Lower lobe of right lung (tissue), 2 donors: ENCODE measurements at regions not wholly inside any gene's neighbourhood (a gene's known extent, or its start where the extent isn't known, plus 50 kb on each side); places are given as distances from the start of the nearest gene placed in this dataset.
A peak's percentile ranks its signal among the peaks of the same experiment; 100 is the strongest.

ENCODE experiments used
- ATAC-seq, 2 donors: fragments of 200-7000 bp; cut with Tn5 transposase; one replicate each; pipeline ENCODE4 v1.9.1; 2020 to 2022; ENCODE audit warnings: mild to moderate bottlenecking in 2 of 2, moderate library complexity in 2 of 2
- DNase-seq: peaks from one replicate; pipeline ENCODE4 v3.0.0-alpha.2; 2020
- H3K27ac ChIP-seq: fragments of 200-600 bp; one replicate; pipeline ENCODE4 v1.8.0; 2022
- H3K27me3 ChIP-seq: fragments of 200-600 bp; one replicate; pipeline ENCODE4 v1.8.0; 2022; ENCODE audit warnings: low read depth
- H3K36me3 ChIP-seq: fragments of 200-600 bp; one replicate; pipeline ENCODE4 v1.8.0; 2022; ENCODE audit warnings: mild to moderate bottlenecking
- H3K4me1 ChIP-seq: fragments of 200-600 bp; one replicate; pipeline ENCODE4 v1.8.0; 2022
- H3K4me3 ChIP-seq: fragments of 200-600 bp; one replicate; pipeline ENCODE4 v1.8.0; 2022; ENCODE audit warnings: mild to moderate bottlenecking
- H3K9me3 ChIP-seq: fragments of 200-600 bp; one replicate; pipeline ENCODE4 v1.8.0; 2022
- CTCF ChIP-seq: fragments of 200-600 bp; IDR thresholded peaks from one replicate; pipeline ENCODE4 v1.8.0; 2022; ENCODE audit warnings: antibody characterized with exemption, mild to moderate bottlenecking
- intact Hi-C: fragments of 100-400 bp; cut with DNase I; formaldehyde crosslinking; loops from one replicate; pipeline ENCODE4 v1.11.0; 2022
- donor health status: DM: no; HTN: yes; CAD: no; lungs with severe emphysema.

- no peak for DNase-seq
These were observed 106.7 kb upstream of the LIMCH1 start for GRCh38 chr4:41431276-41431675.

GRCh38 chr4:41432219-41432618 is 105.7 kb upstream of the LIMCH1 start:
- Histone ChIP-seq H3K36me3 (no peaks in the 10 kb centered on the region), H3K4me1 (peaks cover 76% of the 10 kb centered on the region), H3K27ac (peak overlapping the region; percentile 62), H3K27me3 (no peaks in the 10 kb centered on the region), H3K9me3 (no peaks in the 10 kb centered on the region), H3K4me3 (no peak overlapping the region)
- ATAC-seq = peak in 1 of 2 donors; percentile 21
- DNase-seq = no peak
- intact Hi-C loops = no loop called here
- TF ChIP-seq CTCF = no peak

More at GRCh38 chr4:41431276-41431675, 106.7 kb upstream of the LIMCH1 start:
- no peak for TF ChIP-seq CTCF
- no peaks in the 10 kb centered on the region for H3K36me3 ChIP-seq
- no peaks in the 10 kb centered on the region for H3K9me3 ChIP-seq
- H3K27me3 ChIP-seq = no peaks in the 10 kb centered on the region
- H3K4me3 ChIP-seq = no peak overlapping the region
- ATAC-seq = no peak
- H3K4me1 ChIP-seq = peaks cover 74% of the 10 kb centered on the region
- intact Hi-C loops = no loop called here
- peak overlapping the region; percentile 28 for H3K27ac ChIP-seq

GRCh38 chr4:41432881-41433280 is 105.1 kb upstream of the LIMCH1 start:
- Histone ChIP-seq H3K27me3 (no peaks in the 10 kb centered on the region), H3K27ac (peak overlapping the region; percentile 62), H3K9me3 (no peaks in the 10 kb centered on the region), H3K4me3 (no peak overlapping the region), H3K4me1 (peaks cover 76% of the 10 kb centered on the region), H3K36me3 (no peaks in the 10 kb centered on the region)
- DNase-seq = no peak
- intact Hi-C loops = no loop called here
- ATAC-seq = peak; percentile 50 to 55
- no peak for TF ChIP-seq CTCF

- no peak for TF ChIP-seq CTCF
- no peaks in the 10 kb centered on the region for H3K9me3 ChIP-seq
- no peaks in the 10 kb centered on the region for H3K27me3 ChIP-seq
- intact Hi-C loops = no loop called here
- no peak overlapping the region for H3K4me3 ChIP-seq
- H3K27ac ChIP-seq = peak overlapping the region; percentile 42
- no peak for DNase-seq
- no peak for ATAC-seq
- no peaks in the 10 kb centered on the region for H3K36me3 ChIP-seq
- H3K4me1 ChIP-seq = peaks cover 76% of the 10 kb centered on the region
These were observed 104.6 kb upstream of the LIMCH1 start for GRCh38 chr4:41433361-41433760.

GRCh38 chr4:41435510-41435909 is 102.4 kb upstream of the LIMCH1 start:
- Histone ChIP-seq H3K9me3 (no peaks in the 10 kb centered on the region), H3K27me3 (no peaks in the 10 kb centered on the region), H3K4me3 (no peak overlapping the region), H3K36me3 (no peaks in the 10 kb centered on the region), H3K4me1 (peaks cover 74% of the 10 kb centered on the region), H3K27ac (no peak overlapping the region)
- no peak for ATAC-seq
- TF ChIP-seq CTCF = no peak
- no peak for DNase-seq
- intact Hi-C loops = no loop called here

GRCh38 chr4:41436419-41436818 is 101.5 kb upstream of the LIMCH1 start:
- H3K4me3 ChIP-seq = no peak overlapping the region
- no peaks in the 10 kb centered on the region for H3K27me3 ChIP-seq
- H3K36me3 ChIP-seq = no peaks in the 10 kb centered on the region
- intact Hi-C loops = no loop called here
- ATAC-seq (no peak), DNase-seq (no peak)
- H3K27ac ChIP-seq = no peak overlapping the region
- no peaks in the 10 kb centered on the region for H3K9me3 ChIP-seq
- TF ChIP-seq CTCF = no peak
- H3K4me1 ChIP-seq = peaks cover 64% of the 10 kb centered on the region
